Calu3 (cell line): ENCODE measurements at regions not wholly inside any gene's neighbourhood (a gene's known extent, or its start where the extent isn't known, plus 50 kb on each side); places are given as distances from the start of the nearest gene placed in this dataset.

ENCODE experiments used
- BruUV-seq: library from RNA; stranded (reverse); fragments of 400-500 nt; replicated peaks from 2 replicates; lab custom pipeline; 2021; lab: Mats Ljungman, UMichigan
- CTCF ChIA-PET: fragments of 300-600 bp; sonication (Branson Sonifier 250); formaldehyde crosslinking; loops from one replicate; lab custom pipeline; 2022; ENCODE audit warnings: antibody characterized with exemption; lab: Charles Lee
- DNase-seq: peaks from one replicate; pipeline ENCODE4 v3.0.0; 2022
- H3K27ac Mint-ChIP-seq: one replicate; pipeline ENCODE4 v1.8.0; 2022; ENCODE audit warnings: mixed read lengths; ENCODE audit not compliant: unreplicated experiment
- H3K27me3 Mint-ChIP-seq: one replicate; pipeline ENCODE4 v1.8.0; 2022; ENCODE audit warnings: mixed read lengths; ENCODE audit not compliant: unreplicated experiment
- H3K36me3 Mint-ChIP-seq: one replicate; pipeline ENCODE4 v1.8.0; 2022; ENCODE audit warnings: mild to moderate bottlenecking, moderate library complexity, mixed read lengths; ENCODE audit not compliant: insufficient read depth, unreplicated experiment
- H3K4me1 Mint-ChIP-seq: one replicate; pipeline ENCODE4 v1.8.0; 2022; ENCODE audit warnings: mild to moderate bottlenecking, low read depth, mixed read lengths; ENCODE audit not compliant: unreplicated experiment
- H3K4me3 Mint-ChIP-seq: one replicate; pipeline ENCODE4 v1.8.0; 2022; ENCODE audit warnings: mild to moderate bottlenecking, low read depth, moderate library complexity, mixed read lengths; ENCODE audit not compliant: unreplicated experiment
- H3K9me3 Mint-ChIP-seq: one replicate; pipeline ENCODE4 v1.8.0; 2022; ENCODE audit warnings: low read depth, mixed read lengths; ENCODE audit not compliant: unreplicated experiment
- CTCF ChIP-seq: fragments of 200-600 bp; IDR thresholded peaks from one replicate; pipeline ENCODE4 v1.8.0; 2022; ENCODE audit warnings: antibody characterized with exemption; ENCODE audit not compliant: unreplicated experiment
- intact Hi-C: fragments of 100-400 bp; cut with micrococcal nuclease; formaldehyde crosslinking; loops from one replicate; pipeline ENCODE4 v1.10.0; 2022; ENCODE audit not compliant: unreplicated experiment

DNA sequence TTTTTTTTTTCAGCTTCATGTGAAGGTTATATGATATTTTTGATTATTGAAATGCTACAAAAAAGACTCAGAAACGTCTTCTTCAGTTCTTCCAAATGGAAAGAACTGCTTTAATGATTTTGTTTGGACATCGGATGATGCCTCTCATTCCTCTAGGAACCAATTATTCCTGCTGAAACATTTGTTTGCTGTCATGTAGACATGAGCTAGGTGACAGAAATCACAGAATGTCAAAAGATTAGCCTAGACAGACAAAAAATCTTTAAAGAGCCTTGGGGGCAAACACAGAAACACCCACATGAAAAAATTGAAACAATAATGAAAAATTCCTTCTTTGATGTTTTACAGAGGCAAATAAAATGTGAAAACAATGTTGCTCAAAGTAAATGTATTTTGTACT, 244.2 kb upstream of the EDIL3 start:
- peaks cover 4% of the 10 kb centered on the region for H3K9me3 Mint-ChIP-seq
- DNase-seq: no peak
- BruUV-seq: no TSS peak
- no peak overlapping the region for H3K4me3 Mint-ChIP-seq
- H3K4me1 Mint-ChIP-seq: no peaks in the 10 kb centered on the region
- H3K27ac Mint-ChIP-seq: no peak overlapping the region
- intact Hi-C loops: no loop called here
- H3K27me3 Mint-ChIP-seq: no peaks in the 10 kb centered on the region
- CTCF ChIA-PET: interaction anchor here (0.7 kb wide), 1 partner anchor 416 kb away, joined by 4 read pairs; no protein-coding TSS in a partner anchor
- no peak for TF ChIP-seq CTCF
- no peaks in the 10 kb centered on the region for H3K36me3 Mint-ChIP-seq

- intact Hi-C loops: no loop called here
- H3K36me3 Mint-ChIP-seq: no peaks in the 10 kb centered on the region
- CTCF ChIA-PET: no interaction called here
- H3K27me3 Mint-ChIP-seq: no peaks in the 10 kb centered on the region
- H3K4me3 Mint-ChIP-seq: no peak overlapping the region
- H3K27ac Mint-ChIP-seq: no peak overlapping the region
- no peak for DNase-seq
- no peaks in the 10 kb centered on the region for H3K9me3 Mint-ChIP-seq
- TF ChIP-seq CTCF: no peak
- BruUV-seq: no TSS peak
- H3K4me1 Mint-ChIP-seq: no peaks in the 10 kb centered on the region
These were observed 238.3 kb upstream of the EDIL3 start for GRCh38 chr5:84623019-84623418.

DNA sequence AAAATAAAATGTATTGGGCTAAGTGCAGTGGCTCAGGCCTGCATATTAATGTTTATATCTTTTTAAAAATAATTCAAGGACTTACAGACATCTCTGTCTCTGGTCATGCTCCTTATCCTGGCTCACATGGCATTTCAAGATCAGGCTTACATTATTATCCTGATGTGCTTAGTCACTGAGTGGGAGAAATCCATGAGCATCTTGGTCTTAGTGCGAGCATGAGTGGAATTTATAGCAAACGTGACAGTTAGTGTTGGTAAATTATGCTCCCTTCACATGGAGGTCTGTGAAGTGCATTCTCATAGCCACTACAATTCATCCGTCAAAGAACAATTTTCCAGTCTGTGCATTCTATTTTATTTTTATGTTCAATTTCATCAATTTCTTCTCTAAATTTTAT, 237.8 kb upstream of the EDIL3 start:
- no peak overlapping the region for H3K4me3 Mint-ChIP-seq
- H3K27ac Mint-ChIP-seq: no peak overlapping the region
- no peaks in the 10 kb centered on the region for H3K9me3 Mint-ChIP-seq
- no peaks in the 10 kb centered on the region for H3K27me3 Mint-ChIP-seq
- no peak for DNase-seq
- CTCF ChIA-PET: no interaction called here
- no TSS peak for BruUV-seq
- no peaks in the 10 kb centered on the region for H3K4me1 Mint-ChIP-seq
- TF ChIP-seq CTCF: no peak
- no peaks in the 10 kb centered on the region for H3K36me3 Mint-ChIP-seq
- intact Hi-C loops: no loop called here

DNA sequence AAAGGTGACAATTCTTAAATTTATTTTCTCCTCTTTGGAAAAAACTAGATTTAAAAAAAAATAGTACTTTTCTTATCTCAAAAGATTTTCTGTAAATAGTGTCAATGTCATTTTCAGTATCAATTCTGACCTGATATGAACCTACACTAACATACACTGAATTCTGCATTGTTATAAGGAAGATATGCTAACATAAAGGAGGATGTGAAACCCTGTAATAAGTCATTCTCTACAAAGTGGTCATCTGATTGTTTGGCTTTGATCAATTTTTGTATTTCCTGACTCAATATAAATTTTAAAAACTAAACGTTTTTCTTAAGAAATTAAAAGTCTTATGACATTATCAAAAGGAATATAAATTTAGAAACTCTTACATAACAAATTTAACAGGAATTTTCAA, 233.6 kb upstream of the EDIL3 start:
- no TSS peak for BruUV-seq
- no peaks in the 10 kb centered on the region for H3K27me3 Mint-ChIP-seq

More for the DNA sequence above, 233.6 kb upstream of the EDIL3 start:
- TF ChIP-seq CTCF: no peak
- no peak for DNase-seq
- CTCF ChIA-PET: no interaction called here
- no peak overlapping the region for H3K27ac Mint-ChIP-seq
- intact Hi-C loops: no loop called here
- H3K9me3 Mint-ChIP-seq: no peaks in the 10 kb centered on the region
- H3K4me1 Mint-ChIP-seq: no peaks in the 10 kb centered on the region
- no peaks in the 10 kb centered on the region for H3K36me3 Mint-ChIP-seq
- H3K4me3 Mint-ChIP-seq: no peak overlapping the region
